Stimulated activated CD4-positive, alpha-beta T cell treated with anti-CD3 and anti-CD28 coated beads, TNF-alpha, amount 100 ng/mL, for 1 hour (primary cell): ENCODE measurements at regions not wholly inside any gene's neighbourhood (a gene's known extent, or its start where the extent isn't known, plus 50 kb on each side); places are given as distances from the start of the nearest gene placed in this dataset.
"Not testable (repeated sequence)": the region's sequence is repeated elsewhere in the genome, so short reads cannot be mapped to it uniquely, and the experiment has no call there.

Experiments used
- DNase-seq, 3 donors: peaks; one replicate each; pipeline ENCODE4 v3.0.0-alpha.2; 2020; ENCODE audit warnings: low read depth in 3 of 3, low spot score in 1 of 3

DNA sequence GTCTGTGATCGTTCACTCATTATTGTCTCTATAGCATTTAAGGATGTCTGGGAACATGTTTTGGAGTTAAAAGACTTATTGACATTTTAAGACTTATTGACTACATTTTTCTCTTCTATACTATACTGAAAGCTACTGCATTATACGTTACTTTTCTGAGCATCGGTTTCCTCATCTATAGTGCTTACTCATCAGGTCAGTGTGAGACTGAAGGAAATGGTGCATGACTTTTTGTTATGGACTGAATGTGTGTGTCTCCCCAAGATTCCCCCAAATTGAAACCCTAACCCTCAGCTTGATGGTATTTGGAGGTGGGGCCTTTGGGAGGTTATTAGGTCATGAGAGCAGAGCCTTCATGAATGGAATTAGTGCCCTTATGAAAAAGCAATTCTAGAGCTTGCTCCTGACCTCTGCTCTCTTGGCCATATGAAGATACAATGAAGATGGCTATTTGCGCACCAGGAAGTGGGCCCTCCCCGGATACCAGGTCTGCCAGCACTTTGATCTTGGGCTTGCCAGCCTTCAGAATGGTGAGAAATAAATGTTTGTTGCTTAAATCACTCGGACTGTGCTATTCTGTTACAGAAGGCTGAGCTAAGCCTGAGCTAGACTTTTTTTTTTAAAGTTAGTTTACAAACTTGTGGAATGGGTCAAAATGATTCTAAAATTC, 243.7 kb upstream of the RREB1 start:
- DNase-seq: no peak

DNA sequence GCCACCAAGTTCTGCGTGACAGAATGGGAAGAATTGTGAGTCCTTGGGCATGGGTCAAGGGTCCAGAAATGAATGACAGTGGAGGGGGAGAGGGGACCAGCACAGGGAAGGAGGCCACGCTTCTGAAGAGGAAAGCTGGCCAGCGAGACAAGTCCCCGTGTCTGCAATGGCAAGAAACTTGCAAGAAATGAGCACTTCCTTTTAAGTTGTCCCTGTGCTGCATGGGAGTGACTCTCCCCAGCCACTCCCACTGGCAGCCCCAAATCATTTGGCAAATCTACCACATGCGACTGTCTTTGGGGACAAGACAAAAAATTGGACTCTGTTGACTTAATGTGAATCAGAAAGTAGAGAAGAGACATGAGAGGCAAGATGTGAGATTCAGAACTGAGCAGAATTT, 242.2 kb upstream of the RREB1 start:
- DNase-seq: no peak

- no peak for DNase-seq
These were observed 240.9 kb upstream of the RREB1 start for GRCh38 chr6:6866656-6867403.

- DNase-seq: no peak
These were observed 240.4 kb upstream of the RREB1 start for GRCh38 chr6:6867404-6867799.

- no peak for DNase-seq
These were observed 238.7 kb upstream of the RREB1 start for GRCh38 chr6:6869094-6869493.

- DNase-seq: no peak
These were observed 236.8 kb upstream of the RREB1 start for GRCh38 chr6:6870921-6871320.

DNA sequence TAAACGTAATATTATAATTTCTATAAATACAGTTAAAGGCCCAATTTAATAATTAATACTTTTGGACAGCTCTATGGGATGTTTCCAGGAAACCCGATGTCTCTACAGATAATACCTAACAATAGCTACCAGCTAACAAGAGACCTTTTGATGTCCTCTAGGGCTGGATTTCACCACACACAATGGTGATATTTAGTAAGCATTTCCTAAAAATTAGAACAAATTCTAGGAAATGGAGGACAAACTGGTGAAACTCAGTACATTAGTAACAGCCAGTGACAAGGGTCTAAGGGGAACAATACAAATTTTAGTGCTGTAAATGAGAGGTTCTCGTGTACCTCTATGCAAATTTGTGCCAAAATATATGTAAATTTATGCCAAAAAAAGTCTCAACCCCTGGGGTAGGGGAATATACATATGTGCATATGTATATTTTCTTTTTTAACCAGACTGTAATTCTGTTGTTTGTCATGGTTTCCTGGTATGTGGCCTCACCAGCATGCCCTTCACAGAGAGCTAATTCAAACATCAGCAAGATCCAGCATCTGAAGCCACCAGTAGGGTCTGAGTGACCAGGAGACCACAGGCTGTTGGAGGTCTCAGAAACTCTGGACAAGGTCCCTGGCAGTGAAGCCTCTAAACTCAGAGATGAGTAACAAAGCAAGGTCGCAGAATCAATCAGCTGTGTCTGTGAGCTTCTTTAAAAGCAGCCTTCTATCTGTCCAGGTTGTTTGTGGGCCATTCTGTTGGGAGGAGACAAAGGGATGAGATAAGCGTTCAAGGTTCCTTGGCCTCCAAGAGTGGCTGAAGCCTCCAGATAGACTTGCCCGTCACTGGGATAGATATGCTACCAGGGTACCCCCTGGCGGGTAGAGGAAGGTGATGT, 235.1 kb upstream of the RREB1 start:
- DNase-seq: no peak

- no peak for DNase-seq
These were observed 234.0 kb upstream of the RREB1 start for GRCh38 chr6:6873778-6874177.

- DNase-seq: no peak
These were observed 231.8 kb upstream of the RREB1 start for GRCh38 chr6:6875818-6876470.

DNA sequence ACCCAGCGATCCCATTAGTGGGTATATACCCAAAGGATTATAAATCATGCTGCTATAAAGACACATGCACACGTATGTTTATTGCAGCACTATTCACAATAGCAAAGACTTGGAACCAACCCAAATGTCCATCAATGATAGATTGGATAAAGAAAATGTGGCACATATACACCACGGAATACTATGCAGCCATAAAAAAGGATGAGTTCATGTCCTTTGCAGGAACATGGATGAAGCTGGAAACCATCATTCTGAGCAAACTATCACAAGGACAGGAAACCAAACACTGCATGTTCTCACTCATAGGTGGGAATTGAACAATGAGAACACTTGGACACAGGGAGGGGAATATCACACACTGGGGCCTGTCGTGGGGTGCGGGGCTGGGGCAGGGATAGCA, 230.0 kb upstream of the RREB1 start:
- not testable (repeated sequence) for DNase-seq

DNA sequence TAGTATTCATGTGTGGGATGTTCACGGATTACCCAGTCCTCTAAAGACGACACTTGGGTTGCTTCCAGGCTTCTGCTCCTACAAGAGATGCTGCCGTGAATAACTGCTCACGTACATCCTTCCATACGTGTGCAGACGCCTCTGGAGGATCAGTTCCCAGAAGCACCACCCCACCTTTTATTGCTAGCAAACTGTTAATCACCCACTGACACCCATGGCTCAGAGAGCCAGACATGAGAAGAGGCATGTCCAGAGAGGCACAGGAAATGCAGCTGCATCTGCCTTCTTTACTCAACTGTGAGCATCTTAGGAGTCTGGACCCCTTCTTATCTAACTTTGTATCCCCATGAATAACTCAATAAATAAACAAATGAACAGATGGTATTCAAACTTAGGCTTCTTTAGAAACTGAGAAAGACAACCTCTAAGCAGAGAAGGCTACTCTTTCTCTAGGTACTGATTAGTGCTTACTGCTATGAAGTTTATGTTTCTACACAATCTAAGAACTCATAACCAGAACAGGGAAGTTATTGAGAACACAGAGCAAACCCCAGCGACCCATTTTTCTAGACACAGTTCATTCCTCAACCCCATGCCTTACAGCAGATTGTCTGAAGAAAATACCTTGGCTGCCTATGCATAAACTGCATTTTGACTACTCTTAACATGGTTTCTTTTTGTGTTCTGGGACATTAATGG, 228.7 kb upstream of the RREB1 start:
- no peak for DNase-seq

GRCh38 chr6:6879586-6879974, 228.2 kb upstream of the RREB1 start:
- DNase-seq: not testable (repeated sequence)

DNA sequence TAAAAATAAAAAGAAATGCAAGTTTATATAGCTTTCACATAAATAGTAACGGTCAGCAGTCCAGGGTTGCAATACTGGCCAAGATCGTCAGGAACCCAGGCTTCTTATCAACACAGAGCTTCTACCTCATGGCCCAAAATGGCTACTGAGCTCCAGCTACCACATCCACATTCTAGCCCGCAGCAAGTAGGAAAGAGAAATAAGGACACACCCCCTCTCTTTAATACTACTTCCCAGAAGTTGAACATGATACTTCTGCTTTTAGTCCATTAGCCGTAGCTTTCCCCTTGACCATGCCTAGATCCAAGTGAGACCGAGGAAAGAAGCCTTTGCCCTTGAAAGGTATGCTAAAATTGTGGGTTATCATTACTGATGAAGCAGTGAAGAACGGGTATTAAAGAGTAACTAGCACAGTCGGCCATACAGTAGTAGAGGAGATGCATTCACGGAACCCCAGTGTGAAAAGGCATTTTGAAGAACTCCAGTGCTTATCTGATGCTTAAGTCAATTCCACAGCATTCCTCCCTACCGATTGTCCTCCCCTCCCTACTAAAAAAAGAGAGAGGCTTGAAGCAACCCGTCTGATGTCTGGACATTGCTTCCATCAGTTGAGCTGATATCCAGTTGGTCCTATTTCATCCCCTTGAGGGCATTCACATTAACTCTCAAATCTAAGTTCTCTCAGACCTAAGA, 226.9 kb upstream of the RREB1 start:
- no peak for DNase-seq

GRCh38 chr6:6881438-6882225, 226.1 kb upstream of the RREB1 start:
- no peak for DNase-seq

DNA sequence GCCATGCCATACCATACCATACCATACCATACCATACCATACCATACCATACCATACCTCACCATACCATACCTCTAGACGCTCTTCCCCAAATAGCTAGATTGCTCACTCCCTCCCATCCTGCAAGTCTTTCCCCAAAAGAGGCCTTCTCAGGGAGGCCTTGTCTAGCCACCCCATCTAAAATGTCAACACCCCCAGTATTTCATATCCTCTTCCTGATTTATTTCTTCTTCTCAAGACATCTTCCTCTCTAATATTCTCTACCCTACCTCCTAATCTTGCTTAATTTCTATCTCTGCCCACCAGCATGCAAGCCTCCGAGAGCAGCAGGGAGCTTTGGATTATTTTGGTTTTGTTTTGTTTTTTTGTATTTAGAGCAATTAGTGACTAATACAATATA, 225.2 kb upstream of the RREB1 start:
- no peak for DNase-seq

DNA sequence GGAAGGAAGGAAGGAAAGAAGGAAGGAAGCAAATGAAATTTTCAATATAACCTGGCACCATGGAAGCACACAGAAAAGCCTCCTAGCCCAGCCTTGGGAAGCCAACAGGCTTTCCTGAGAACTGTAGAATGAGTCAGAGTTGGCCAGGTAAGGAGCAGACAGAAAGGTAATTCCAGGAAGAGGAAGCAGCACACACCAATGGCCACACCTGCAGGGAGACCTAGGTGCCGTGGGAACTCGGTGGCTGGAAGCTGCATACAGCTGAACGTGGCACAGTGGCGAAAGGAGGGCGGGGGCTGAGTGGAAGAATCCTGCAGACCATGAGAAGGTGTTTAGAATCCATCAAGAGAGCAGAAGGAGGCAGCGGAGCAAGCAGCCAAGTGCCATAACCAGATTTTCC, 224.8 kb upstream of the RREB1 start:
- no peak for DNase-seq

- DNase-seq: no peak
These were observed 223.6 kb upstream of the RREB1 start for GRCh38 chr6:6884193-6884627.

DNA sequence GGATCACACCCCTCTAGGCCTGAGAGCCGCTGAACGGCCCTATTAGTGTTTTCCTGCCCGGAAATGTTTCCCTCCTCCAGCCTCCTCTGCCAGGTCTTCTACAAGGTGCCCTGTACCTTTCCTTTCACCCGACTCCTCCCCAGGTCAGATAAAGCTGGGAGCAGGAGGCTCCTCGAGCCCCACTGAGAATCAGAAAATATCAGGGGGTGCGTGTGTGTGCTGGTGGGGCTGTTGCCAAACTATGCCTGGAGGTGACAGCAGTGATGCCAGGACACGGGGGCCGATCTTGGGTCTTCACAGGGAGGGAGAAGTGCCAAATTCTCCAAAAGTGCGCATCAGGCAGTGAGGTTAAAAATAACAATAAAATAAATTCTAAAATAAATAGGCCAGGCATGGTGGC, 222.8 kb upstream of the RREB1 start:
- DNase-seq: no peak

GRCh38 chr6:6885521-6886170, 222.1 kb upstream of the RREB1 start:
- DNase-seq: no peak
